ENCODE measurements at regions not wholly inside any gene's neighbourhood (a gene's known extent, or its start where the extent isn't known, plus 50 kb on each side); places are given as distances from the start of the nearest gene placed in this dataset.

- H3K9me3 ChIP-seq (ENCODE audit: low read depth), result no peaks in the 10 kb centered on the region
- DNase-seq (ENCODE audit: low read depth in 1 of 2, low spot score in 1 of 2), result peak in 1 of 2 donors; percentile 93
- no peak overlapping the region for H3K4me3 ChIP-seq
- no peak overlapping the region for H3K27ac ChIP-seq
- TF ChIP-seq, protein P1, sequence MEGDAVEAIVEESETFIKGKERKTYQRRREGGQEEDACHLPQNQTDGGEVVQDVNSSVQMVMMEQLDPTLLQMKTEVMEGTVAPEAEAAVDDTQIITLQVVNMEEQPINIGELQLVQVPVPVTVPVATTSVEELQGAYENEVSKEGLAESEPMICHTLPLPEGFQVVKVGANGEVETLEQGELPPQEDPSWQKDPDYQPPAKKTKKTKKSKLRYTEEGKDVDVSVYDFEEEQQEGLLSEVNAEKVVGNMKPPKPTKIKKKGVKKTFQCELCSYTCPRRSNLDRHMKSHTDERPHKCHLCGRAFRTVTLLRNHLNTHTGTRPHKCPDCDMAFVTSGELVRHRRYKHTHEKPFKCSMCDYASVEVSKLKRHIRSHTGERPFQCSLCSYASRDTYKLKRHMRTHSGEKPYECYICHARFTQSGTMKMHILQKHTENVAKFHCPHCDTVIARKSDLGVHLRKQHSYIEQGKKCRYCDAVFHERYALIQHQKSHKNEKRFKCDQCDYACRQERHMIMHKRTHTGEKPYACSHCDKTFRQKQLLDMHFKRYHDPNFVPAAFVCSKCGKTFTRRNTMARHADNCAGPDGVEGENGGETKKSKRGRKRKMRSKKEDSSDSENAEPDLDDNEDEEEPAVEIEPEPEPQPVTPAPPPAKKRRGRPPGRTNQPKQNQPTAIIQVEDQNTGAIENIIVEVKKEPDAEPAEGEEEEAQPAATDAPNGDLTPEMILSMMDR (IDR thresholded peaks at IDR 0.05; ENCODE audit: low read depth, low read length), result no peak
- no peaks in the 10 kb centered on the region for H3K36me3 ChIP-seq
- no peaks in the 10 kb centered on the region for H3K27me3 ChIP-seq
- peaks cover 3% of the 10 kb centered on the region for H3K4me1 ChIP-seq (ENCODE audit: low read depth)
Observed at GRCh38 chr12:42759622-42760273, 170.2 kb upstream of the PRICKLE1 start.

GRCh38 chr12:42758806-42759205 lies 169.3 kb upstream of the PRICKLE1 start:
- Histone ChIP-seq H3K27ac (no peak overlapping the region), H3K9me3 (ENCODE audit: low read depth) (no peaks in the 10 kb centered on the region), H3K27me3 (no peaks in the 10 kb centered on the region), H3K4me3 (no peak overlapping the region), H3K4me1 (ENCODE audit: low read depth) (peaks cover 3% of the 10 kb centered on the region), H3K36me3 (no peaks in the 10 kb centered on the region)
- TF ChIP-seq, protein P1 (IDR thresholded peaks at IDR 0.05; ENCODE audit: low read depth, low read length), result no peak
- no peak for DNase-seq (ENCODE audit: low read depth in 1 of 2, low spot score in 1 of 2)

DNA sequence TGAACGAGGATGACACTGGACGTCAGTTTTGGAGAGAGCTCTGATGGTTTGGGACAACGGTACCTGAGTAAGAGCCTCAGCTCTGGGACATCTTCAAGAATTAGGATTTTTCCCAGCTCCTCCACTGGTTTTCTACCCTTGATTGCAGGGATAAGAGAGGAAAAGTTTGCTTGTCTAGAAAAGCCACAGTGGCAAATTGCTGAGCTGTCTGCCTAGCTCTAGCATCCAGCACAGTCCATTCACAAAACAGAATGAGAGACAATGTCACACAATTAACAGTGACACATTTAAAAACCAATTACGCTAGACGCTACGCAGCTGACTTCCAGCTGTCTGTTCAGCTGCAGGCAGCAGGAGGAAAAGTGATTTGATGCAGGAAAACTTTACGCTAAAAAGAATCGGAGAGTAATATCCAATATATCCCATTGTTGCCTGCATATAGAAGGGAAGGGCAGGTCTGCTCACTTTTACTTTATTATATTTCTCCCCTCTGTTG lies 168.1 kb upstream of the PRICKLE1 start:
- no peaks in the 10 kb centered on the region for H3K27me3 ChIP-seq
- no peaks in the 10 kb centered on the region for H3K9me3 ChIP-seq (ENCODE audit: low read depth)
- no peak overlapping the region for H3K27ac ChIP-seq
- no peak overlapping the region for H3K4me3 ChIP-seq
- peaks cover 3% of the 10 kb centered on the region for H3K4me1 ChIP-seq (ENCODE audit: low read depth)
- DNase-seq (ENCODE audit: low read depth in 1 of 2, low spot score in 1 of 2), result no peak
- TF ChIP-seq, protein P1 (IDR thresholded peaks at IDR 0.05; ENCODE audit: low read depth, low read length), result no peak
- no peaks in the 10 kb centered on the region for H3K36me3 ChIP-seq

- H3K36me3 ChIP-seq, result no peaks in the 10 kb centered on the region
- no peak overlapping the region for H3K27ac ChIP-seq
- no peak overlapping the region for H3K4me3 ChIP-seq
- peak; percentile 19 to 88 for DNase-seq (ENCODE audit: low read depth in 1 of 2, low spot score in 1 of 2)
- H3K9me3 ChIP-seq (ENCODE audit: low read depth), result no peaks in the 10 kb centered on the region
- H3K27me3 ChIP-seq, result no peaks in the 10 kb centered on the region
- peaks cover 3% of the 10 kb centered on the region for H3K4me1 ChIP-seq (ENCODE audit: low read depth)
- TF ChIP-seq, protein P1 (IDR thresholded peaks at IDR 0.05; ENCODE audit: low read depth, low read length), result no peak
Observed at GRCh38 chr12:42756841-42757623, 167.5 kb upstream of the PRICKLE1 start.

DNA sequence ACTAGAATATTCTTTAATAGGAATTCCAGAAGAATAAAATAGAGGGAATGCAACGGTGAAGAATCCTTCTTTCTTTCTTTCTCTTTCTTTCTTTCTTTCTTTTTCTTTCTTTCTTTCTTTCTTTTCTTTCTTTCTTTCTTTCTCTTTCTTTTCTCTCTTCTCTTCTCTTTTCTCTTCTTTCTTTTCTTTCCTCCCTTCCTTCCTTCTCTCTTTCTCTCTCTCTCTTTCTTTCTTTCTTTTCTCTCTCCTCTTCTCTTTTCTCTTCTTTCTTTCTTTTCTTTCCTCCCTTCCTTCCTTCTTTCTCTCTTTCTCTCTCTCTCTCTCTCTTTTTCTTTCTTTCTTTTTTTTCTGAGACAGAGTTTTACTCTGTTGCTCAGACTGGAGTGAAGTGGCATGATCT lies 160.8 kb upstream of the PRICKLE1 start:
- H3K4me3 ChIP-seq, result no peak overlapping the region
- H3K4me1 ChIP-seq (ENCODE audit: low read depth), result no peaks in the 10 kb centered on the region
- H3K36me3 ChIP-seq, result no peaks in the 10 kb centered on the region
- no peak for DNase-seq (ENCODE audit: low read depth in 1 of 2, low spot score in 1 of 2)
- H3K27ac ChIP-seq, result no peak overlapping the region
- no peaks in the 10 kb centered on the region for H3K9me3 ChIP-seq (ENCODE audit: low read depth)
- TF ChIP-seq, protein P1 (IDR thresholded peaks at IDR 0.05; ENCODE audit: low read depth, low read length), result no peak
- H3K27me3 ChIP-seq, result no peaks in the 10 kb centered on the region
